ENCODE measurements at regions not wholly inside any gene's neighbourhood (a gene's known extent, or its start where the extent isn't known, plus 50 kb on each side); places are given as distances from the start of the nearest gene placed in this dataset.
A peak's percentile ranks its signal among the peaks of the same experiment; 100 is the strongest.

- no peak overlapping the region for H3K4me3 ChIP-seq (ENCODE audit: low read length)
- TF ChIP-seq CTCF (conservative IDR thresholded peaks at IDR 0.05; ENCODE audit: low read depth, low read length), result no peak
- no peak for DNase-seq (ENCODE audit: low read depth)
Observed at GRCh38 chr2:139967665-139968064, 1187.5 kb upstream of the NXPH2 start.

- TF ChIP-seq CTCF (conservative IDR thresholded peaks at IDR 0.05; ENCODE audit: low read depth, low read length), result no peak
- H3K4me3 ChIP-seq (ENCODE audit: low read length), result no peak overlapping the region
- DNase-seq (ENCODE audit: low read depth), result no peak
Observed at GRCh38 chr2:139964721-139965440, 1184.7 kb upstream of the NXPH2 start.

GRCh38 chr2:139963863-139964355 lies 1183.7 kb upstream of the NXPH2 start:
- H3K4me3 ChIP-seq (ENCODE audit: low read length), result no peak overlapping the region
- TF ChIP-seq CTCF (conservative IDR thresholded peaks at IDR 0.05; ENCODE audit: low read depth, low read length), result no peak
- DNase-seq (ENCODE audit: low read depth), result no peak

GRCh38 chr2:139949242-139949972 lies 1169.2 kb upstream of the NXPH2 start:
- no peak for TF ChIP-seq CTCF (conservative IDR thresholded peaks at IDR 0.05; ENCODE audit: low read depth, low read length)
- no peak overlapping the region for H3K4me3 ChIP-seq (ENCODE audit: low read length)
- no peak for DNase-seq (ENCODE audit: low read depth)

GRCh38 chr2:139946690-139947089 lies 1166.5 kb upstream of the NXPH2 start:
- TF ChIP-seq CTCF (conservative IDR thresholded peaks at IDR 0.05; ENCODE audit: low read depth, low read length), result peak; percentile 56
- H3K4me3 ChIP-seq (ENCODE audit: low read length), result no peak overlapping the region
- no peak for DNase-seq (ENCODE audit: low read depth)

- no peak for DNase-seq (ENCODE audit: low read depth)
- no peak overlapping the region for H3K4me3 ChIP-seq (ENCODE audit: low read length)
- TF ChIP-seq CTCF (conservative IDR thresholded peaks at IDR 0.05; ENCODE audit: low read depth, low read length), result no peak
Observed at GRCh38 chr2:139940686-139941085, 1160.5 kb upstream of the NXPH2 start.

GRCh38 chr2:139925903-139926302 lies 1145.7 kb upstream of the NXPH2 start:
- TF ChIP-seq CTCF (conservative IDR thresholded peaks at IDR 0.05; ENCODE audit: low read depth, low read length), result no peak
- no peak overlapping the region for H3K4me3 ChIP-seq (ENCODE audit: low read length)

More at GRCh38 chr2:139925903-139926302, 1145.7 kb upstream of the NXPH2 start:
- DNase-seq (ENCODE audit: low read depth), result no peak

All from retinal pigment epithelial cell (primary cell).